Upper lobe of left lung (tissue), 4 donors: ENCODE measurements at regions not wholly inside any gene's neighbourhood (a gene's known extent, or its start where the extent isn't known, plus 50 kb on each side); places are given as distances from the start of the nearest gene placed in this dataset.

Source experiments
- EP300 ChIP-seq, 4 donors: sonication (generic); formaldehyde crosslinking; IDR thresholded peaks; one replicate each; pipeline ENCODE4 v1.5.1; 2017; ENCODE audit warnings: antibody characterized with exemption in 4 of 4, control low read depth in 2 of 4
- POLR2A ChIP-seq, 4 donors: fragments of 450-650 bp; IDR thresholded peaks; one replicate each; pipeline ENCODE4 v1.5.1; 2016 to 2017; ENCODE audit warnings: antibody characterized with exemption in 4 of 4, mild to moderate bottlenecking in 2 of 4
- TF ChIP-seq, protein P1 (sequence below), 6 experiments: fragments of 450-650 bp in 4 of 6; fragments of 200-600 bp in 2 of 6; sonication (generic) in 2 of 6; IDR thresholded peaks; one replicate each; pipeline ENCODE4 v1.5.1; 2016 to 2019; ENCODE audit warnings: antibody characterized with exemption in 6 of 6

DNA sequence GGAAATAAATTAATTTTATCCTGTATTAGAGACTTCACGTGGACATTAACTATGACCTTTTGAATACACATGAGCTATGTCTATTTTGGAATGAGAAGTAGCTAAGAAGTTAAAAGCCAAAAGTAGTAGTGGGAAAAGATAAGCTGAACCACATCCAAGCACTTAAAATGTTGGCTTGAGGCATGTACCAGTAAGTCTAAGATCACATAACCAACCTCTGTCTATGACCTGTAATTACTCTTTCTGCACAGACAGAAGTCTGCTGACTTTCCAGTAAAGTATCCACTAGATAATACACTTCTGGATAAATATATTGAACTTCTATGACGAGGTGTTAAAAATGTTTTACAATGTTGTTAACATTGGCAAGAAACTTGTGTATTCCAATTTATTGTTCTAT lies 68.7 kb downstream of the LIG4 start:
- TF ChIP-seq EP300 (IDR thresholded peaks at IDR 0.05): no peak
- TF ChIP-seq, protein P1, sequence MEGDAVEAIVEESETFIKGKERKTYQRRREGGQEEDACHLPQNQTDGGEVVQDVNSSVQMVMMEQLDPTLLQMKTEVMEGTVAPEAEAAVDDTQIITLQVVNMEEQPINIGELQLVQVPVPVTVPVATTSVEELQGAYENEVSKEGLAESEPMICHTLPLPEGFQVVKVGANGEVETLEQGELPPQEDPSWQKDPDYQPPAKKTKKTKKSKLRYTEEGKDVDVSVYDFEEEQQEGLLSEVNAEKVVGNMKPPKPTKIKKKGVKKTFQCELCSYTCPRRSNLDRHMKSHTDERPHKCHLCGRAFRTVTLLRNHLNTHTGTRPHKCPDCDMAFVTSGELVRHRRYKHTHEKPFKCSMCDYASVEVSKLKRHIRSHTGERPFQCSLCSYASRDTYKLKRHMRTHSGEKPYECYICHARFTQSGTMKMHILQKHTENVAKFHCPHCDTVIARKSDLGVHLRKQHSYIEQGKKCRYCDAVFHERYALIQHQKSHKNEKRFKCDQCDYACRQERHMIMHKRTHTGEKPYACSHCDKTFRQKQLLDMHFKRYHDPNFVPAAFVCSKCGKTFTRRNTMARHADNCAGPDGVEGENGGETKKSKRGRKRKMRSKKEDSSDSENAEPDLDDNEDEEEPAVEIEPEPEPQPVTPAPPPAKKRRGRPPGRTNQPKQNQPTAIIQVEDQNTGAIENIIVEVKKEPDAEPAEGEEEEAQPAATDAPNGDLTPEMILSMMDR (IDR thresholded peaks at IDR 0.05): no peak
- TF ChIP-seq POLR2A (IDR thresholded peaks at IDR 0.05): no peak
